Cardiac muscle cell (in vitro differentiated cells and primary cell): ENCODE measurements at regions not wholly inside any gene's neighbourhood (a gene's known extent, or its start where the extent isn't known, plus 50 kb on each side); places are given as distances from the start of the nearest gene placed in this dataset.

Experiments used
- DNase-seq, 2 donors: peaks; one replicate each; pipeline versions ENCODE4 v3.0.0 to v3.0.0-alpha.2; 2010 to 2017; ENCODE audit warnings: low read depth in 1 of 2, low spot score in 1 of 2
- H3K27ac ChIP-seq: fragments of 200-600 bp; sonication (generic); 2 replicates; pipeline ENCODE4 v1.5.1; 2016
- H3K27me3 ChIP-seq: fragments of 200-600 bp; sonication (generic); 2 replicates; pipeline ENCODE4 v1.6.0; 2016; ENCODE audit warnings: control low read depth
- H3K36me3 ChIP-seq: fragments of 200-600 bp; sonication (generic); 2 replicates; pipeline ENCODE4 v1.5.1; 2016; ENCODE audit warnings: control low read depth
- H3K4me1 ChIP-seq: fragments of 200-600 bp; sonication (generic); 2 replicates; pipeline ENCODE4 v1.8.1; 2017; ENCODE audit warnings: low read depth, mild to moderate bottlenecking, mixed run types
- H3K4me3 ChIP-seq: fragments of 200-600 bp; sonication (generic); 2 replicates; pipeline ENCODE4 v1.5.1; 2016; ENCODE audit warnings: mild to moderate bottlenecking
- H3K9me3 ChIP-seq: fragments of 200-600 bp; sonication (generic); 2 replicates; pipeline ENCODE4 v1.5.1; 2017; ENCODE audit warnings: low read depth, mild to moderate bottlenecking, control low read depth
- TF ChIP-seq, protein P1 (sequence below): IDR thresholded peaks from 2 replicates; pipeline ENCODE4 v1.5.1; 2012; ENCODE audit warnings: low read depth, mild to moderate bottlenecking, low read length

DNA sequence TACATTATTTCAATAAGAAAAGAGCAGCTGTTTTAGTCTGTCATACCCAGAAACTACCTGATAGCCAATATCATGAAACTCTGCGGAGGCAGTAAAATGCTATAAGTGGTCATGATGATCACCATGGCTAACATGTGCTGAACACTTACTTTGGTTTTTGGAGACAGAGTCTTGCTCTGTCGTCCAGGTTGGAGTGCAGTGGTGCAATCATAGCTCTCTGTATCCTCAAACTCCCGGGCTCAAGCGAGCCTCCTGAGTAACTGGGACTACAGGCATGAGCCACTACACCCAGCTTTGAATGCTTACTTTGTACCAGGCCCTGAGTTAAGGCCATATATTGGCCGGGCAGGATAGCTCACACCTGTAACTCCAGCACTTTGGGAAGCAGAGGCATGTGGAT, 101.2 kb upstream of the DHX40 start:
- H3K27ac ChIP-seq: no peak overlapping the region
- no peak for DNase-seq
- no peaks in the 10 kb centered on the region for H3K9me3 ChIP-seq
- TF ChIP-seq, protein P1, sequence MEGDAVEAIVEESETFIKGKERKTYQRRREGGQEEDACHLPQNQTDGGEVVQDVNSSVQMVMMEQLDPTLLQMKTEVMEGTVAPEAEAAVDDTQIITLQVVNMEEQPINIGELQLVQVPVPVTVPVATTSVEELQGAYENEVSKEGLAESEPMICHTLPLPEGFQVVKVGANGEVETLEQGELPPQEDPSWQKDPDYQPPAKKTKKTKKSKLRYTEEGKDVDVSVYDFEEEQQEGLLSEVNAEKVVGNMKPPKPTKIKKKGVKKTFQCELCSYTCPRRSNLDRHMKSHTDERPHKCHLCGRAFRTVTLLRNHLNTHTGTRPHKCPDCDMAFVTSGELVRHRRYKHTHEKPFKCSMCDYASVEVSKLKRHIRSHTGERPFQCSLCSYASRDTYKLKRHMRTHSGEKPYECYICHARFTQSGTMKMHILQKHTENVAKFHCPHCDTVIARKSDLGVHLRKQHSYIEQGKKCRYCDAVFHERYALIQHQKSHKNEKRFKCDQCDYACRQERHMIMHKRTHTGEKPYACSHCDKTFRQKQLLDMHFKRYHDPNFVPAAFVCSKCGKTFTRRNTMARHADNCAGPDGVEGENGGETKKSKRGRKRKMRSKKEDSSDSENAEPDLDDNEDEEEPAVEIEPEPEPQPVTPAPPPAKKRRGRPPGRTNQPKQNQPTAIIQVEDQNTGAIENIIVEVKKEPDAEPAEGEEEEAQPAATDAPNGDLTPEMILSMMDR: no peak
- no peaks in the 10 kb centered on the region for H3K27me3 ChIP-seq
- H3K4me1 ChIP-seq: peaks cover 8% of the 10 kb centered on the region
- no peaks in the 10 kb centered on the region for H3K36me3 ChIP-seq
- no peak overlapping the region for H3K4me3 ChIP-seq

DNA sequence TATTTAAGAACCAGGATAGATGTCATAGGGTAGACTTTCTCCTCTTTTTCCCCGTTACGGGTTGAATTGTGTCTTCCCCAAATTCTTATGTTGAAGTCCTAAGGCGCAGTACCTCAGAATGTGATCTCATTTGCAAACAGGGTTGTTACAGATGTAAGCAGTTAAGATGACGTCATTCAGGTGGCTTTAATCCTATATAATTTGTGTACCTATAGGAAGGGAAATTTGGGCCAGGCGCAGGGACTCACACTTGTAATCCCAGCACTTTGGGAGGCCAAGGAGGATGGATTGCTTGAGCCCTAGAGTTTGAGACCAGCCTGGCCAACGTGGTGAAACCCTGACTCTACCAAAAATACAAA, 99.5 kb upstream of the DHX40 start:
- TF ChIP-seq, protein P1: no peak
- DNase-seq: no peak
- Histone ChIP-seq H3K4me3 (no peak overlapping the region), H3K27me3 (no peaks in the 10 kb centered on the region), H3K36me3 (no peaks in the 10 kb centered on the region), H3K4me1 (peaks cover 8% of the 10 kb centered on the region), H3K27ac (no peak overlapping the region), H3K9me3 (no peaks in the 10 kb centered on the region)

DNA sequence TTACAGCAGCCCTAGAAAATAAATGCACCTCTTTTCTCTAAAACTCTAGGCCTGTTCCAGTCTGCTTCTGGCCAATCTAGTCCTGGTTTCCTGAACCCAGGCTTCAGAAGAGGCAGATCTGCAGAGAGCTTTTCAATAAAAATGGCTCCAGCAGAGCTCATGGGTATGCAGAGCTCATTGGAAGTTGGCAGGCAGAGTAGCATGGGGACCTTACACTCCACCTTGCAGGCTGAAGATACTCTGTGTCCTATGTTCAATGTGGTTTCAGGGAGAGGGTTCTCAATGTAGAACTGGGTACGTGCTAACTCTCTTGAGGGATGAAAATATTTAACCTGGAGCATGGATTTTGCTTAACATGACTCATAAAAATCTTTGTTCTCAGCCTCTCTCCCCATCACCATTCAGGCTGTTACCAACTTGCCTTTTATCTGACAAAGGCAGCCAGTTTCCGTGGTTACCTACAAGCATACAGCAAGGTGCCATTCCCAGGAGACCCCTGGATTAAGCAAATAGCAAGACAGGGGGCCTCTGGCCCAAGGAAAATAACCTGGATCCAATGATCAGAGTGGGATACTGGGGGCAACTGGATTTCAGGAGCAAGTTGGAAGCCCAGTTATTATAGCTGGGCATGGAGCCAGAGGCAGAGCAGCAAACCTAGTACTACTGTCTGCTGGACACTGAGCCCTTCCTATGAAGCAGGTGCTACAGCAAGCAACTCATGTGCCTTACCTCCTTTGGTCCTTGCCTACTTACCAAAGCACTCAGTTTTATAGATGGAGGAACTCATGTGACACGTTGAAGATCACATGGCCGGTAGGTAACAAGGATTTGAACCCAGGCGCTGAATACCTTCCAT, 98.2 kb upstream of the DHX40 start:
- Histone ChIP-seq H3K9me3 (no peaks in the 10 kb centered on the region), H3K27me3 (no peaks in the 10 kb centered on the region), H3K4me1 (peaks cover 3% of the 10 kb centered on the region), H3K36me3 (no peaks in the 10 kb centered on the region), H3K27ac (no peak overlapping the region), H3K4me3 (no peak overlapping the region)
- no peak for DNase-seq
- TF ChIP-seq, protein P1: no peak

DNA sequence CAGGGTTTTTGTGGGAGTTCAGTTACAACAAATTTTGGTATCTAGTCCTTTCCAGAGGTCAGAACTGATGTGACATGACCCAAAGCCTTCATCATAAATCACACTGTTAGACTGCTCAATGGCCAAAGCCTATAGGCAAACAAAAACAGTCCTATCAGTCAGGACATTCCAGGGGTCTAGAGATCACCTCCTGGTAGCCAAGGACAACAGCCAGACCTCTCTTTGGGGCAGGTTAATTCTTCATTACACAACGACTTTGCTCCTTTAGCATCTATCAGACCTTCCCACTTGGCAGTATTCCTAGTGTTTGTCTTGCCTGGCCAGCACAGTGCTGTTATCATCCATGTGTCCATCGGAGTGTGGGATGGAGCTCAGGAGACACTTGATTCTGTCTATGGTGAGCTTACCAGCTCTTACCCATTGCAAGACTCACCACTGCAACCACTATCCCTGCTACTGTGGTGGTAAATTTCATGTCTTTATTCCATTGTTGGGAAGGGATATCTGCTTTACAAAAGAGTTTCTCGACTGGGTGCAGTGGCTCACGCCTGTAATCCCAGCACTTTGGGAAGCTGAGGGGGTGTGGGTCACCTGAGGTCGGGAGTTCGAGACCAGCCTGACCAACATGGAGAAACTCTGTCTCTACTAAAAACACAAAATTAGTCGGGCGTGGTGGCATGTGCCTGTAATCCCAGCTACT, 95.5 kb upstream of the DHX40 start:
- peak in 1 of 2 donors; percentile 20 for DNase-seq
- Histone ChIP-seq H3K4me1 (no peaks in the 10 kb centered on the region), H3K27me3 (no peaks in the 10 kb centered on the region), H3K4me3 (no peak overlapping the region), H3K27ac (no peak overlapping the region), H3K36me3 (no peaks in the 10 kb centered on the region), H3K9me3 (no peaks in the 10 kb centered on the region)
- TF ChIP-seq, protein P1: no peak

DNA sequence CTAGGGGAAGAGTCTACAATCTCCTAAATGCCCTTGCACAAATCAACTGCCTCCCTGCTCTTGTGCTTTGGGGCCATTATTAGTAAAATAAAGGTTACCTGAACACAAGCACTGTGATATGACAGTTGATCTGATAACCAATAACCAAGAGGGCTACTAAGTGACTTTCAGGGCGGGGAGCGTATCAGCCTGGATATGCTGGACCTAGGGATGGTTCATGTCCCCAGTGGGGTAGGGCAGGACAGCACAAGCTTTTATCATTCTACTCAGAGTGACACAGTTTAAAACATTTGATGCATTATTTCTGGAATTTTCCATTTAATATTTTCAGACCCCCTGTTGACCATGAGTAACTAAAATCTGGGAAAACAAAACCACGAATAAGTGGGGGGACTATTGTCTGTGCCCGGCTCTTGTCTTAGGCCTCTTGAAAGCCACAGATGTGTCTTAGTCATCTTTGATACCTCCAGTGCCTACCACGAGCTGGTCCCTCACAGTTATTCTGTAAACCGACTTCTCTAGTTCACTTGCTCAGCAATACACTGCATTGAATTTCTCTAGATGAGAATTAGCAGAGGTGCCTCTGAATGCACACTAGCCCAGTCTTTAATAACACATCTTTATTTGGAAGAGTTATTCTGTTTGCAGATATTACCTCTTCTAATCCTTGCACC, 94.6 kb upstream of the DHX40 start:
- Histone ChIP-seq H3K36me3 (no peaks in the 10 kb centered on the region), H3K27ac (no peak overlapping the region), H3K4me1 (no peaks in the 10 kb centered on the region), H3K4me3 (no peak overlapping the region), H3K27me3 (no peaks in the 10 kb centered on the region), H3K9me3 (no peaks in the 10 kb centered on the region)
- no peak for DNase-seq
- TF ChIP-seq, protein P1: no peak
